Right lobe of liver (tissue), 6 donors: ENCODE measurements at regions not wholly inside any gene's neighbourhood (a gene's known extent, or its start where the extent isn't known, plus 50 kb on each side); places are given as distances from the start of the nearest gene placed in this dataset.

Source experiments
- ATAC-seq, 4 donors: fragments of 200-7000 bp; cut with Tn5 transposase; one replicate each; pipeline ENCODE4 v1.9.1; 2020; ENCODE audit warnings: mild to moderate bottlenecking in 4 of 4, moderate library complexity in 4 of 4
- DNase-seq, 3 donors: peaks; one replicate each; pipeline ENCODE4 v3.0.0-alpha.2; 2020
- H3K27ac ChIP-seq, 3 donors: fragments of 200-600 bp; one replicate each; pipeline ENCODE4 v1.8.0; 2022
- H3K27me3 ChIP-seq, 2 donors: fragments of 200-600 bp; one replicate each; pipeline ENCODE4 v1.8.0; 2022
- H3K36me3 ChIP-seq, 4 donors: fragments of 200-600 bp; sonication (generic) in 1 of 4; one replicate each; pipeline versions ENCODE4 v1.5.1 to v1.8.0; 2017 to 2022; ENCODE audit warnings: control low read depth in 1 of 4
- H3K4me1 ChIP-seq, 4 donors: fragments of 200-600 bp; sonication (generic) in 1 of 4; one replicate each; pipeline versions ENCODE4 v1.5.1 to v1.8.0; 2017 to 2022; ENCODE audit warnings: control low read depth in 1 of 4
- H3K4me3 ChIP-seq, 3 donors: fragments of 200-600 bp; one replicate each; pipeline ENCODE4 v1.8.0; 2022
- H3K9me3 ChIP-seq, 4 donors: fragments of 200-600 bp; sonication (generic) in 1 of 4; one replicate each; pipeline versions ENCODE4 v1.5.1 to v1.8.0; 2017 to 2022; ENCODE audit warnings: control low read depth in 1 of 4
- CTCF ChIP-seq, 4 donors: fragments of 200-600 bp in 3 of 4; fragments of 450-650 bp in 1 of 4; IDR thresholded peaks; one replicate each; pipeline versions ENCODE4 v1.5.1 to v1.8.0; 2016 to 2022; ENCODE audit warnings: antibody characterized with exemption in 4 of 4, mild to moderate bottlenecking in 2 of 4
- POLR2A ChIP-seq: fragments of 450-650 bp; IDR thresholded peaks from one replicate; pipeline ENCODE4 v1.6.1; 2017; ENCODE audit warnings: antibody characterized with exemption, mild to moderate bottlenecking
- WGBS: methylation state at CpG from one replicate; pipeline ENCODE4 v1.1.6; 2018; ENCODE audit warnings: low coverage, low lambda C conversion rate; ENCODE audit not compliant: insufficient coverage; ENCODE audit errors: missing lambda C conversion rate; 5-methylcytosine and 5-hydroxymethylcytosine counted together
- intact Hi-C, 2 donors: fragments of 100-400 bp; cut with DNase I; formaldehyde crosslinking; loops; one replicate each; pipeline versions ENCODE4 v1.11.2 to v1.14.1; 2022
- donor health status: DM: no; HTN: yes; CAD: no.
- donor health status: DM: no; HTN: no; CAD: no.
- donor health status: DM: no; HTN: no; CAD: no.
- donor health status: DM: no; HTN: yes; CAD: no.
- donor health status: DM: no; HTN: yes; CAD: no.

- intact Hi-C loops: no loop called here
- Histone ChIP-seq H3K4me3 (no peak overlapping the region), H3K9me3 (no peaks in the 10 kb centered on the region), H3K27me3 (no peaks in the 10 kb centered on the region), H3K36me3 (no peaks in the 10 kb centered on the region), H3K27ac (no peak overlapping the region), H3K4me1 (no peaks in the 10 kb centered on the region)
- TF ChIP-seq POLR2A (no peak), CTCF (IDR thresholded peaks at IDR 0.05) (no peak)
- ATAC-seq: no peak
- no peak for DNase-seq
- 55% methylated on average over 1 of the region's 1 CpG for WGBS
Observed at GRCh38 chr13:70502944-70503343, 394.7 kb upstream of the KLHL1 start.

- Histone ChIP-seq H3K27ac (no peak overlapping the region), H3K27me3 (no peaks in the 10 kb centered on the region), H3K36me3 (no peaks in the 10 kb centered on the region), H3K9me3 (no peaks in the 10 kb centered on the region), H3K4me3 (no peak overlapping the region), H3K4me1 (no peaks in the 10 kb centered on the region)
- intact Hi-C loops: no loop called here
- DNase-seq (no peak), ATAC-seq (no peak)
- WGBS: 70% methylated on average over 2 of the region's 2 CpGs
- no peak for TF ChIP-seq CTCF (IDR thresholded peaks at IDR 0.05)
- no peak for TF ChIP-seq POLR2A
Observed at GRCh38 chr13:70490320-70490935, 382.2 kb upstream of the KLHL1 start.

GRCh38 chr13:70484931-70485330, 376.7 kb upstream of the KLHL1 start:
- H3K9me3 ChIP-seq: no peaks in the 10 kb centered on the region
- no peak overlapping the region for H3K27ac ChIP-seq
- H3K4me1 ChIP-seq: no peaks in the 10 kb centered on the region
- WGBS: 72% methylated on average over 7 of the region's 7 CpGs
- H3K27me3 ChIP-seq: no peaks in the 10 kb centered on the region
- no peaks in the 10 kb centered on the region for H3K36me3 ChIP-seq
- no peak for TF ChIP-seq CTCF (IDR thresholded peaks at IDR 0.05)
- TF ChIP-seq POLR2A: no peak
- no peak for ATAC-seq
- intact Hi-C loops: no loop called here
- DNase-seq: no peak
- no peak overlapping the region for H3K4me3 ChIP-seq

GRCh38 chr13:70483599-70484276, 375.5 kb upstream of the KLHL1 start:
- DNase-seq (no peak), ATAC-seq (no peak)
- WGBS: 73% methylated on average over 1 of the region's 1 CpG
- no peak for TF ChIP-seq CTCF (IDR thresholded peaks at IDR 0.05)
- H3K27me3 ChIP-seq: no peaks in the 10 kb centered on the region
- H3K4me1 ChIP-seq: no peaks in the 10 kb centered on the region
- intact Hi-C loops: no loop called here
- H3K27ac ChIP-seq: no peak overlapping the region
- no peaks in the 10 kb centered on the region for H3K9me3 ChIP-seq
- H3K36me3 ChIP-seq: no peaks in the 10 kb centered on the region
- H3K4me3 ChIP-seq: no peak overlapping the region
